H1 (cell line): ENCODE measurements at regions not wholly inside any gene's neighbourhood (a gene's known extent, or its start where the extent isn't known, plus 50 kb on each side); places are given as distances from the start of the nearest gene placed in this dataset.

ENCODE experiments used
- CEBPB ChIP-seq: IDR thresholded peaks from 2 replicates; pipeline ENCODE4 v1.6.1; 2012; ENCODE audit warnings: low read depth, low read length
- CHD1 ChIP-seq: IDR thresholded peaks from 2 replicates; pipeline ENCODE4 v1.6.1; 2012; ENCODE audit warnings: low read depth, low read length, improper control_type of control experiment
- GTF2F1 ChIP-seq: IDR thresholded peaks from 2 replicates; pipeline ENCODE4 v1.6.1; 2012; ENCODE audit warnings: low read depth, low read length, improper control_type of control experiment, borderline replicate concordance
- RAD21 ChIP-seq, 2 experiments: IDR thresholded peaks in 1 of 2; conservative IDR thresholded peaks in 1 of 2; 2 replicates each; pipeline ENCODE4 v1.6.1; 2011; ENCODE audit warnings: low read depth in 2 of 2, low read length in 2 of 2, improper control_type of control experiment in 1 of 2, inconsistent platforms in 1 of 2, mild to moderate bottlenecking in 1 of 2, moderate library complexity in 1 of 2
- RNF2 ChIP-seq: fragments of 200-900, 300-1000 bp; sonication (generic); IDR thresholded peaks from 2 replicates; pipeline ENCODE4 v1.7.1; 2016; ENCODE audit warnings: borderline replicate concordance, low read depth, mild to moderate bottlenecking, antibody characterized with exemption, low read length; ENCODE audit not compliant: poor library complexity, severe bottlenecking; ENCODE audit errors: missing control alignments
- SAP30 ChIP-seq: fragments of 300-600 bp; sonication (generic); IDR thresholded peaks from 2 replicates; pipeline ENCODE4 v1.7.1; 2012; ENCODE audit warnings: low read length, moderate library complexity, mild to moderate bottlenecking, inconsistent platforms; ENCODE audit not compliant: insufficient read depth, insufficient replicate concordance
- SIN3A ChIP-seq, 2 experiments: IDR thresholded peaks in 1 of 2; conservative IDR thresholded peaks in 1 of 2; 2 replicates each; pipeline ENCODE4 v1.6.1; 2011 to 2012; ENCODE audit warnings: low read length in 2 of 2, improper control_type of control experiment in 1 of 2, low read depth in 1 of 2, mild to moderate bottlenecking in 1 of 2
- TAF1 ChIP-seq: IDR thresholded peaks from 2 replicates; pipeline ENCODE4 v1.6.1; 2011; ENCODE audit warnings: mild to moderate bottlenecking, low read depth, low read length
- ZNF274 ChIP-seq: IDR thresholded peaks from 2 replicates; pipeline ENCODE4 v1.7.0; 2012; ENCODE audit warnings: low read length, borderline replicate concordance; ENCODE audit errors: extremely low read depth

- no peak for TF ChIP-seq GTF2F1
- TF ChIP-seq RAD21 (IDR thresholded peaks at IDR 0.05 in 1 of 2, conservative IDR thresholded peaks at IDR 0.05 in 1 of 2; ENCODE audit: low read depth in 2 of 2, low read length in 2 of 2), result no peak
- no peak for TF ChIP-seq CHD1
- no peak for TF ChIP-seq ZNF274
- no peak for TF ChIP-seq SAP30
- no peak for TF ChIP-seq SIN3A (conservative IDR thresholded peaks at IDR 0.05 in 1 of 2, IDR thresholded peaks at IDR 0.05 in 1 of 2; ENCODE audit: low read depth in 1 of 2, low read length in 2 of 2)
- no peak for TF ChIP-seq RNF2
- TF ChIP-seq TAF1, result no peak
- TF ChIP-seq CEBPB, result no peak
- TF ChIP-seq, all 59 proteins: peak for 0
Measured at GRCh38 chr12:47410862-47411261, 295.0 kb downstream of the RPAP3 start (continued).
